Limb (tissue), 2 donors: ENCODE measurements at regions not wholly inside any gene's neighbourhood (a gene's known extent, or its start where the extent isn't known, plus 50 kb on each side); places are given as distances from the start of the nearest gene placed in this dataset.

Experiments used
- DNase-seq, 2 donors: peaks; one replicate each; pipeline ENCODE4 v3.0.0-alpha.2; 2016; ENCODE audit errors: extremely low spot score in 2 of 2

- DNase-seq, result no peak
Observed at GRCh38 chr15:70166506-70167087, 68.9 kb upstream of the TLE3 start.

- peak; percentile 57 to 74 for DNase-seq
Observed at GRCh38 chr15:70165716-70166284, 68.1 kb upstream of the TLE3 start.

- DNase-seq, result no peak
Observed at GRCh38 chr15:70164910-70165715, 67.4 kb upstream of the TLE3 start.

- DNase-seq, result no peak
Observed at GRCh38 chr15:70164156-70164900, 66.6 kb upstream of the TLE3 start.

- no peak for DNase-seq
Observed at GRCh38 chr15:70160803-70161565, 63.3 kb upstream of the TLE3 start.

GRCh38 chr15:70160267-70160666 lies 62.5 kb upstream of the TLE3 start:
- DNase-seq, result no peak

- DNase-seq, result no peak
Observed at GRCh38 chr15:70159713-70160009, 61.9 kb upstream of the TLE3 start.

GRCh38 chr15:70159001-70159712 lies 61.4 kb upstream of the TLE3 start:
- DNase-seq, result no peak

- no peak for DNase-seq
Observed at GRCh38 chr15:70158309-70159000, 60.7 kb upstream of the TLE3 start.

GRCh38 chr15:70156671-70157271 lies 59.1 kb upstream of the TLE3 start:
- peak in 1 of 2 donors; percentile 58 for DNase-seq

GRCh38 chr15:70154718-70155347 lies 57.1 kb upstream of the TLE3 start:
- no peak for DNase-seq

- DNase-seq, result no peak
Observed at GRCh38 chr15:70153921-70154717, 56.4 kb upstream of the TLE3 start.

- DNase-seq, result peak in 1 of 2 donors; percentile 55
Observed at GRCh38 chr15:70152070-70152480, 54.4 kb upstream of the TLE3 start.

- DNase-seq, result no peak
Observed at GRCh38 chr15:70151462-70151861, 53.7 kb upstream of the TLE3 start.

- no peak for DNase-seq
Observed at GRCh38 chr15:70151003-70151402, 53.3 kb upstream of the TLE3 start.

- no peak for DNase-seq
Observed at GRCh38 chr15:70150405-70150747, 52.7 kb upstream of the TLE3 start.

GRCh38 chr15:70149667-70150404 lies 52.1 kb upstream of the TLE3 start:
- no peak for DNase-seq

GRCh38 chr15:70147778-70148177 lies 50.1 kb upstream of the TLE3 start:
- DNase-seq, result no peak
